GM19438 (cell line): ENCODE measurements at regions not wholly inside any gene's neighbourhood (a gene's known extent, or its start where the extent isn't known, plus 50 kb on each side); places are given as distances from the start of the nearest gene placed in this dataset.

ENCODE experiments used
- ATAC-seq: cut with Tn5 transposase; IDR thresholded peaks from one replicate; pipeline ENCODE4 v1.9.1; 2021; ENCODE audit warnings: low read depth; ENCODE audit not compliant: unreplicated experiment

DNA sequence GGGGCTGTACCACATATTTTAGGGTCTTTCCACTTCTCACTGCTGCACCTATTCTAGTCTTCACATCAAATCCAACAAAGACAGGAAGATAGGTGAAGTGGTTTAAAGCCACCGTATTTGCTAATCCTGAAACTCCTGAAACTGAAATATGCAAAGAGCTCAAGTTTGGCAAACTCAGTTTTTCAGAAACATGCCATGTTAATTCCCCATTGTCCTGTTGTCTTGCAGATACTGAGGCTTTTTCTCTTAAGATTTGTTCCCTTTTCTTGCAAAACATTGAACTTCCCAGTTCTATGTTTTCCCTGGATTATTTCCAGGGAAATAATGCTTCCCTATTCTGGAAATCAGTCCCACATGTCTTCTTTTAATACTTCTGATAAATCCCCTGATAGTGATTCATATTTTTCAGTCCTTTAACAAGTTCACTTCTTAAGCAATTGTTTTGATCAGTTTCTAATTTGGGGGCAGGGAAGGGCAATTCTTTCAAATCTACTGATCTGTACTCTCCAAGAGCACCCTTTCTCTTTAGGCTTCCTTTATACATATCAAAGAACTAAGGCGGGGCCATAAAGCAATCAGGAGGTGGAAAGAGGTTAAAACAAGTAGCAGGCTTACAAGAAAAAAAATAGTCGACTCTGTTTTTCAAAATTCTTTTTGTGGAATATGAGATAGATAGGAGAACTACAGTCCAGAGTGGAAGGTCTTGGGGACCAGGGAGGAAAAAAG lies 648.5 kb downstream of the BNC2 start:
- ATAC-seq = peak; percentile 62

GRCh38 chr9:16223074-16223871 lies 647.2 kb downstream of the BNC2 start:
- ATAC-seq = no peak

GRCh38 chr9:16230731-16231130 lies 639.7 kb downstream of the BNC2 start:
- ATAC-seq = no peak

DNA sequence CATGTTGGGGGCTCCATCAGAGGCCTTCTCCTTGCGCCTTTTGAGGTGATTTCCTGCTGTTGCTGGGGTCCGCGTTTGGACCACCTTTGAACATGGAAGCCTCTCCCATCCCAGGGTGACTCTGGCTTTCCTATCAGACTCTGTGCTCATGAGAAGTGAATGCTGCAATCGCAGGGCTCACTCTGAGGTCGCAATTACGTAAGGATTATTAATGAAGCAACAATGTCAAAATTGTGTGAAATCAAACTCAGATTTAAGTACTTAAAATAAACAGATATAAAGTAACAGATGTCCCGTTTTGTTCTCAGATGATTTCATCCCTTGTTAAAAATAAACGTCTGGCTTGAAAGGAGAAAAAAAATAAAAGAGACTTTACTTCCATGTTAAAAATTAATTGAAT lies 634.2 kb downstream of the BNC2 start:
- ATAC-seq = no peak

DNA sequence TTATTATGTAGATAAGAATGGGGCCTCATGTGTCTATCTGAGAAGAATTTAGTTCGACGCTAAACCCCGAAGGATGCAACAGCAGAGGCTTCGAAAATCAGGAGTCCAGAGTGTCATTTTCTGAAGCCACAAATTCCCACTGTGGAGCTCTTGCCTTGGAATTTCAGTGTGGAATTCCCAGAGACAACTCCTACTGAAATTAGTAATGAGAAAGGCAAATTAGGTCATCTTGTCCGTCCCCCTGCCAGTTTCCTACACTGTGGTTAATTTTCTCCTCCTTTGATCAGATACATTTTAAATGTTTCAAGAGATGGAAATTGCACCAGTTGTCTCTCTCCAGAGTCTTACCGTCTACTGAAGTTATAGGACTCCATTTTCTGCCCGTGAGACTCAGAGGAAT lies 633.6 kb downstream of the BNC2 start:
- ATAC-seq = no peak

- no peak for ATAC-seq
Measured at GRCh38 chr9:16238623-16239138, 631.8 kb downstream of the BNC2 start.

DNA sequence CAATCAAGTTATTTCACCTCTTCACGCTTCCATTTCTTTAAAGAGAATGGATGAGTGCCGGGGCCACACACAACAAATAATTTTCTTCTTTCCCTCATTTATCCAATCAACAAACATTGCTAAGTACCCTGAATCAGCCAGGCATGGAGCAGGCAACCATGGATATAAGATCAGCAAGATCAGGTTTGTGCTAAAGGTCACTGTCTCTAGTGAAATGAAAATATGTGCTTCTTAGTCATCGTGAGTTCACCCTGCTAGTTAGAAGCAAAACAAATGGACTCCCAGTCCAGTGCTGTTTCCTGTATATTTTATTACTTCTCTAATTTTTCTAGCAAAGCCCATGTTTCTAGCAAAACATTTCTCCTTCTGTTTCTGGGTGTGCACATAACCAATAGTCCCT lies 629.2 kb downstream of the BNC2 start:
- ATAC-seq = no peak

- ATAC-seq = no peak
Measured at GRCh38 chr9:16243798-16244197, 626.7 kb downstream of the BNC2 start.

GRCh38 chr9:16245756-16246440 lies 624.6 kb downstream of the BNC2 start:
- no peak for ATAC-seq

DNA sequence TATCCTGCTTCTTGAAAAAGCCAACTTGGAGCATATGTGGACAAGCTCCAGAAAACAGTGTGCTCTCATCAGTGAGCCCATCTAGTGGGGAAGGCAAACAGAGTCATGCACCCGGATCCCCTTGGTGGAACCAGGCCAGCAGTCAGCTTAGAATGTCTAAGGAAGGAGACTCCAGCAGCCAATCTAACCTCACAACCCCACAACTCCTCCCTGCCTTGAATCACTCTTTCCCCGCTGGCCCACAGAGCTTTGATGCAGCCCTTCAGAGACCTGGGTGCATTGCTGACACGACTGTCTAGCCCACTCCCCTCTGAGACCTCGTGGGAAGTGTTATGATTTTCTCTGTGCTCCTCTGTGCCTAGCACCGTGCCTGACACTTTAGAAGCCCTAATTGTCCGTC lies 623.7 kb downstream of the BNC2 start:
- no peak for ATAC-seq

GRCh38 chr9:16247188-16247875 lies 623.1 kb downstream of the BNC2 start:
- ATAC-seq = no peak

DNA sequence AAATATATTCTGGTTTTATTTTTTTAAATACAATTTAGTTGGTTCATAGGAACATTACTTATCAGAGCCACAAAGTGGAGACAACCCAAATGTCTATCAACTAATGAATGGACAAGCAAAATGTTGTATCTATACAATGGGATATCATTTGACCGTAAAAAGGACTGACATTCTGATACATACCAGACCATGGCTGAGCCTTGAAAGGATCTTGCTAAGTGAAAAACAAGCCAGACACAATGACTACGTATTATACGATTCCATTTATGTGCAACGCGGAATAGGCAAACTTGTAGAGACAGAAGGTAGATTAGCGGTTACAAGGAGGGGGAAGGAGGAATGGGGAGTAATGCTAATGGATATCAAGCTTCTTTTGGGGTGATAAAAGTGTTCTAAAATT lies 621.6 kb downstream of the BNC2 start:
- ATAC-seq = no peak

DNA sequence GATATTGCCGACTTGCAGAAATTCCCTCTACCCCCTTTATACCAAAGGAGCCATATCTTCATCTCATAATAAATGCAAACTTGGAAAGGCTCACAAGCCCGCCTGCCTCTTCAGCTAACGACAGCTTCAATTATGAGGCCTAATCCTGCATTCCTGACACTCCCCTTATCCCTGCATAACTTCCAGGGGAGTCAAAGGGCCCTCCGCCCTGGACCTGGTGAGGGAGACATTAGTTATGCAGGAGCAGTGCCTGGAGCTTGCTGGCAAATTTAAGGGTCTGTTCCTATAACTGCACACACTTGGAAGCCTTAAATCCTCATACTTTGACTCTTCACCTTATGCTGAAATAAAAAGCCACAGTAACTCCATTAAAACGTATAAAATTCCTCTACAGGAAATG lies 617.9 kb downstream of the BNC2 start:
- ATAC-seq = no peak

DNA sequence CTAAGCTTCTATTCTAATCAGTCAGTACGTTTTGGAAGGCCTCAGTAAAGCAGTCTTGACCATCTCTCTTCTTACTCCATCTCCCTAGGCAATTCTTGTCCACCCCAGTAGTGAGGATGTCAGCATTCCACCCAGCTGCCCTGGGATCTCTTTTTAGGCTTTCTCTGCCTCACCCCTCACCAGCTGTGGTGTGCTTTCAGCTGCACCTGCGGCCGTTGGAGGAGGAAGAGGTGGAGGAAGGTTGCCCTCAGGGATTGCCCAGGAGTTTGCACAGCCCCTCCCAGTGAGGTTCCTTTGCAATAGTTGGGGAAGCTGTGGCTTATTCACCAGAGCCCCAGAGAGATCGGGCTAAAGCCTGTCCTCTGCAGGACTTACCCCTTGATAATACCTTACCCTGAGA lies 615.8 kb downstream of the BNC2 start:
- no peak for ATAC-seq

GRCh38 chr9:16255217-16255616 lies 615.3 kb downstream of the BNC2 start:
- no peak for ATAC-seq

DNA sequence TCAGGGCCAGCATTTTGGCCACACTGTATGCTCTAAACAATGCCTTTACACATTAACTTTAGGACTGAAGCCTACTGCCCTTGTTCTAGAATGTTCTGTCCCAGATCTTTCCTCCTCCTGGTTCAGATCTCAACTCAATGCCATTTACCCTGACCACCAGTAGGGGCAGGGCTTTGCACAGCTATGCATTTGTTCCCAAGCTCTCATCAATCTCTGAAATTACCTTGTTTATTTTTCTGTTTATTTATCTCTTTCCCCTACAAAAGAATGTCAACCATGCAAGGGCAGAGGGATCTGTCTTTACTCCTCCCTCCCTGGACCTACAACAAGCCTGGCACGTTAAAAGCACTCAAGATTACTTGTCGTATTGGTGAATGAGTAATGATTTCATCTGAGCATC lies 612.9 kb downstream of the BNC2 start:
- ATAC-seq = no peak

DNA sequence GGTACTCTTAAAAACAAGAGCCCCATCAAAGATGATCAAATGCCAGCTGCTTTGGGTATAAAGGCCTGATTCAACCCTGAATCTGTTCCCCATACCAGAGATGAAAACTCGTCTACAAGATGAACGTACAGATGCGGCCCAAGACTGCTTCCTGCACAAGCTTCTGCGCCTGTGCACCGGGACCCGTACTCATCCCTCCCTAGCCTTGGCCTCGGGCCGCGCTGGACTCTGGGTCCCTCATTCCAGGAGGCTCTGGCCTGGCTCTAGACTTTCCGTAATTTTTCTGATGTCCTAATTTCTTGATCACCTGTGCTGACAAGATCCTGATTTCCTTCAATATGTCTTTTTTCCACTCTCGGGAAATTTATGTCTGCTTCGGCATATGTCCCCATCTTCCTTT lies 612.3 kb downstream of the BNC2 start:
- no peak for ATAC-seq

- no peak for ATAC-seq
Measured at GRCh38 chr9:16258708-16259107, 611.8 kb downstream of the BNC2 start.

DNA sequence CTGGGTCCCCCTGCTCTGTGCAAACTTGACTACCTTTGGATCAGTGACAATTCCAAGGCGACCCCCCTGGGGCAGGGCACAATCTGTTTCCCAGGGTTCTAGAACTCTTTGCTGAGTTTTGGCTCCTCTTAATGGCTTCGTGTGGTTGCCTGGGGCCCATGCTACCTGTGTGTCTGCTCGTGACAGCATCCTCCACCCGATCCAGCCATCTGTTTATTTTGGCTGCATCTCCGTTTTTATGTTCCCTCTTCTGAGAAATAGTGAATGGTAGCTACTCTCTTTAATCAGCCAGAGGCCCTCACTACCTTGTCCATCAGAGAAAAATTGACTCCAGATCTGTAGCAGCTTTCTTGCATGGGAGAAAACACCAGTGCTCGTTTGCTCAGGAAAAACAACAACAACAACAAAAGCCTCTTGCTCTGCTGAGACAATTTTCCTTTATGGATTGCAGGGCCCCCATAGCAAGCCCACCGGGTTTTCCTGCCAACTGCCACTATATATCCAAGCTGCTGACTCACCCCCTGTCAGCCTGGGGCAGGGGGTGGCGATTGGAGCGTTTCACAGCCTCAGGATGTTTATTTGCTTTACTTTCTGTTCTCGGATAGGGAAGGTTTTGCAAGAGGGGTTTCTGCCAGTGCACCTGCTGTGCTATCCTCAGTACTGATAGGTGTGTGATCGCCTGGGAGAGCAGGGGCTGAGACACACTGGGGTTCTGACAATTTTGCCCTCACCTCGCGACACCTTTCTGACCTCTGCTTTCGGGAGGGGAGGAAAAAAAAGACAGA lies 607.8 kb downstream of the BNC2 start:
- no peak for ATAC-seq

DNA sequence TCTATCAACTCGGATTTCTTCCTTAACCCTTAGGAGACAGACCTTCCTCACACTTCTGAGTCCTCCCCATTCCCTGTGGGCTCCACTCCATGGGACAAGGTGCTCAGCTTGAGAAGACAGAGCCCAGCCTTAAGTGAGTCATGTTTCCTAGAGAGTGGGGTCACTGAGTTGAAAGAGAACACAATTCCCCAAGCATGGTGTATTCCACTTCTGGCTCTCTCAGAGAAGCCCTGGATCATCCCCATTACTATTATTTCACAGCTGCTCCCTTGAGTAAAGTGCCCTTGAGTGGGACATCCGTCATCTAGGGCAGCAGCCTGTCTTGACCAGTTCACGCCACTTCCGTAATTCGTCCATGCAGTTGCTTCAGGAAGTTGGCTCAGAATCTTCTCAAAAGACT lies 604.8 kb downstream of the BNC2 start:
- no peak for ATAC-seq
